GM18519 (cell line): ENCODE measurements at regions not wholly inside any gene's neighbourhood (a gene's known extent, or its start where the extent isn't known, plus 50 kb on each side); places are given as distances from the start of the nearest gene placed in this dataset.
"Not testable (repeated sequence)": the region's sequence is repeated elsewhere in the genome, so short reads cannot be mapped to it uniquely, and the experiment has no call there.

Experiments used
- ATAC-seq: cut with Tn5 transposase; IDR thresholded peaks from one replicate; pipeline ENCODE4 v1.9.1; 2021; ENCODE audit warnings: mild to moderate bottlenecking, moderate library complexity; ENCODE audit not compliant: unreplicated experiment, low FRiP score

- ATAC-seq, result no peak
These were observed 293.7 kb downstream of the BCL11A start for GRCh38 chr2:60259781-60260180.

- no peak for ATAC-seq
These were observed 300.8 kb downstream of the BCL11A start for GRCh38 chr2:60252581-60253150.

GRCh38 chr2:60251247-60251646, 302.2 kb downstream of the BCL11A start:
- ATAC-seq, result no peak

- no peak for ATAC-seq
These were observed 303.6 kb downstream of the BCL11A start for GRCh38 chr2:60249879-60250278.

GRCh38 chr2:60247471-60247870, 306.0 kb downstream of the BCL11A start:
- no peak for ATAC-seq

- ATAC-seq, result no peak
These were observed 306.9 kb downstream of the BCL11A start for GRCh38 chr2:60246583-60246982.

- ATAC-seq, result no peak
These were observed 319.0 kb downstream of the BCL11A start for GRCh38 chr2:60234274-60234986.

- no peak for ATAC-seq
These were observed 322.9 kb downstream of the BCL11A start for GRCh38 chr2:60230596-60230995.

- ATAC-seq, result no peak
These were observed 323.4 kb downstream of the BCL11A start for GRCh38 chr2:60230037-60230436.

GRCh38 chr2:60226943-60227342, 326.5 kb downstream of the BCL11A start:
- ATAC-seq, result no peak

- ATAC-seq, result no peak
These were observed 327.3 kb downstream of the BCL11A start for GRCh38 chr2:60226191-60226590.

GRCh38 chr2:60223859-60224258, 329.6 kb downstream of the BCL11A start:
- no peak for ATAC-seq

GRCh38 chr2:60221098-60221497, 332.4 kb downstream of the BCL11A start:
- no peak for ATAC-seq

GRCh38 chr2:60219536-60219935, 333.9 kb downstream of the BCL11A start:
- ATAC-seq, result no peak

GRCh38 chr2:60216452-60216995, 336.9 kb downstream of the BCL11A start:
- ATAC-seq, result no peak

GRCh38 chr2:60215386-60215901, 338.0 kb downstream of the BCL11A start:
- no peak for ATAC-seq

GRCh38 chr2:60214626-60214875, 338.9 kb downstream of the BCL11A start:
- ATAC-seq, result no peak

GRCh38 chr2:60213865-60214625, 339.4 kb downstream of the BCL11A start:
- ATAC-seq, result no peak

GRCh38 chr2:60212181-60212945, 341.1 kb downstream of the BCL11A start:
- ATAC-seq, result no peak

- ATAC-seq, result not testable (repeated sequence)
These were observed 364.4 kb downstream of the BCL11A start for GRCh38 chr2:60189006-60189405.

GRCh38 chr2:60175290-60175689, 378.2 kb downstream of the BCL11A start:
- ATAC-seq, result no peak
